ENCODE measurements at regions not wholly inside any gene's neighbourhood (a gene's known extent, or its start where the extent isn't known, plus 50 kb on each side); places are given as distances from the start of the nearest gene placed in this dataset.
"Not testable (repeated sequence)": the region's sequence is repeated elsewhere in the genome, so short reads cannot be mapped to it uniquely, and the experiment has no call there.

DNA sequence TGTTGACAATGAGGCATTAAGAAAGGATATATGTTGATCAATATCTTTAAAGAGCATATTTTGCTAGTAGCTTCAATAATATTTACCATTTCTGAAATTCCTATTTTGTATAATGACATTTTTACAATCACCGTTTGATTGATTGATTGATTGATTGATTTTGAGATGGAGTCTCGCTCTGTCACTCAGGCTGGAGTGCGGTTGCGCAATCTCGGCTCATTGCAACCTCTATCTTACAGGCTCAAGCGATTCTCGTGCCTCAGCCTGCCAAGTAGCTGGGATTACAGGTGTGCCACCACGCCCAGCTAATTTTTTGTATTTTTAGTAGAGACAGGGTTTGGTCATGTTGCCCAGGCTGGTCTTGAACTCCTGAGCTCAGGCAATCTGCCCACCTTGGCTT is 150.9 kb upstream of the TEX13D start:
- not testable (repeated sequence) for DNase-seq (ENCODE audit: low read depth in 6 of 9, low spot score in 9 of 9); H3K36me3 ChIP-seq (ENCODE audit: control insufficient read depth in 2 of 2, insufficient read depth in 2 of 2, low read length in 1 of 2); H3K4me1 ChIP-seq (ENCODE audit: control insufficient read depth in 2 of 2, insufficient read depth in 2 of 2, low read length in 2 of 2); H3K9me3 ChIP-seq (ENCODE audit: control insufficient read depth in 2 of 2, insufficient read depth in 1 of 2, low read length in 1 of 2); H3K27me3 ChIP-seq (ENCODE audit: control insufficient read depth in 2 of 2, insufficient read depth in 1 of 2, low read length in 1 of 2); H3K27ac ChIP-seq (ENCODE audit: low read depth in 1 of 2, low read length in 1 of 2); H3K4me3 ChIP-seq (ENCODE audit: low read length in 2 of 2)
- whole genome bisulfite sequencing = 85% methylated on average over 8 of the region's 8 CpGs

DNA sequence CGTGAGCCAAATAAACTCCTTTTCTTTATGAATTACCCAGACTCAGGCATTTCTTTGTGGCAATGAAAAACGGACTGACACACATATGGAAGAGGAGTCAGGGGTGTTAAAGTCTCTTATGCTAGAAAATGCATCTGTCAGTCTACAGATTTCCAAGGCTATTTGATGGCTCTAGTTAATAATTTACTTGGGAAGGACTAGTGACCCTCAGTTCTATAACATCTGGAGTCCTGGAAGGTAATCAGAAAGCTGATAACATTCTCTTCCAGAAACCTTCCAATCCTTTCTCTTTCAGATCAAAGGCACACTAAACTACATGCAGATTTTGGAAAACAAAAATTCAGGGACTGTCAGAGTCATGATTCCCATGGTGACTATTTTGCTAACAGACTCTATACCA is 142.0 kb upstream of the TEX13D start:
- 100% methylated on average over 2 of the region's 2 CpGs for WGBS
- H3K9me3 ChIP-seq (ENCODE audit: control insufficient read depth in 2 of 2, insufficient read depth in 1 of 2, low read length in 1 of 2) = no peaks in the 10 kb centered on the region
- no peaks in the 10 kb centered on the region for H3K27me3 ChIP-seq (ENCODE audit: control insufficient read depth in 2 of 2, insufficient read depth in 1 of 2, low read length in 1 of 2)
- H3K27ac ChIP-seq (ENCODE audit: low read depth in 1 of 2, low read length in 1 of 2) = no peak overlapping the region
- no peak for DNase-seq (ENCODE audit: low read depth in 6 of 9, low spot score in 9 of 9)
- H3K36me3 ChIP-seq (ENCODE audit: control insufficient read depth in 2 of 2, insufficient read depth in 2 of 2, low read length in 1 of 2) = no peaks in the 10 kb centered on the region
- H3K4me3 ChIP-seq (ENCODE audit: low read length in 2 of 2) = no peak overlapping the region
- no peaks in the 10 kb centered on the region for H3K4me1 ChIP-seq (ENCODE audit: control insufficient read depth in 2 of 2, insufficient read depth in 2 of 2, low read length in 2 of 2)

DNA sequence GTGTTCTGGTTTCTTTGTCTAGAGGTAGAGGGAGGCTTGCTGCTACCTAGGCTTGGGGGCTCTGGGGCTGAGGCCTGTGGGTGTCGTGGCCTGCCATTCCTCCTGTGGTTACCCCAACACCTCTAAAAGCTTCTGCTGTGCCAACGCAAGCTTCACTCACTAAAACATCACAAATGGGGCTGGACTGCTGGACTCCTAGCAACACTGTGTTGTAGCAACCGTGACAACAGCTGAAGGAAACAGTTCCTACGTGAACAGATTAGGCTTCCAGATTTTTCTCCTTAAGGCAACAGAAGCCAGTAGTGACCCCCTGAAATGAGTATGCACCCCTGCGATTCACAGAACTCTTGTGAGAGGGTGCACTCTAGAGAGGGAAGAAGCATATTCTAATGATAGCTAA is 138.3 kb upstream of the TEX13D start:
- no peak overlapping the region for H3K4me3 ChIP-seq (ENCODE audit: low read length in 2 of 2)
- no peaks in the 10 kb centered on the region for H3K36me3 ChIP-seq (ENCODE audit: control insufficient read depth in 2 of 2, insufficient read depth in 2 of 2, low read length in 1 of 2)
- WGBS = 67% methylated on average over 5 of the region's 5 CpGs
- no peaks in the 10 kb centered on the region for H3K27me3 ChIP-seq (ENCODE audit: control insufficient read depth in 2 of 2, insufficient read depth in 1 of 2, low read length in 1 of 2)
- no peak overlapping the region for H3K27ac ChIP-seq (ENCODE audit: low read depth in 1 of 2, low read length in 1 of 2)
- no peaks in the 10 kb centered on the region for H3K4me1 ChIP-seq (ENCODE audit: control insufficient read depth in 2 of 2, insufficient read depth in 2 of 2, low read length in 2 of 2)
- DNase-seq (ENCODE audit: low read depth in 6 of 9, low spot score in 9 of 9) = no peak
- no peaks in the 10 kb centered on the region for H3K9me3 ChIP-seq (ENCODE audit: control insufficient read depth in 2 of 2, insufficient read depth in 1 of 2, low read length in 1 of 2)

DNA sequence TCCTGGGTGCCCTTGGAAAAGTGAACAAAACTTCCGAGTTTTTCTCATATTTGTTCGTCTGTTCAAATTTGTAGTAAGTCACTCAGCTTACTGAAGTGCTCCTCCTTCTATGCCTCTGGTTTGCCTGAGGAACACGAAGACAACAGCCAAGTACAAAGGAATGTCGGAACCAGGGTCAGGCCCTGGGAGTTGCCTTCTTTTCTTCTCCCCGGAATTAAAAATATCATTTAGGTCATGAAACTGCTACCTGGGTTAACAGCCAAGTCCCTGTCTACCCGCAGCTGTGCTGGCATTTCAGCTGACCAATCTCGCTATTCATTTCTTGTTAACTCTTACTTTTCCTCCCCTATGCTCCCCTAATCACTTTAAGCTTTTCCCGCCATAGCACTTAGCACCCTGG is 137.6 kb upstream of the TEX13D start:
- WGBS = 94% methylated on average over 8 of the region's 8 CpGs
- no peak overlapping the region for H3K27ac ChIP-seq (ENCODE audit: low read depth in 1 of 2, low read length in 1 of 2)
- no peak overlapping the region for H3K4me3 ChIP-seq (ENCODE audit: low read length in 2 of 2)
- DNase-seq (ENCODE audit: low read depth in 6 of 9, low spot score in 9 of 9) = no peak
- no peaks in the 10 kb centered on the region for H3K4me1 ChIP-seq (ENCODE audit: control insufficient read depth in 2 of 2, insufficient read depth in 2 of 2, low read length in 2 of 2)
- H3K9me3 ChIP-seq (ENCODE audit: control insufficient read depth in 2 of 2, insufficient read depth in 1 of 2, low read length in 1 of 2) = no peaks in the 10 kb centered on the region
- no peaks in the 10 kb centered on the region for H3K36me3 ChIP-seq (ENCODE audit: control insufficient read depth in 2 of 2, insufficient read depth in 2 of 2, low read length in 1 of 2)
- H3K27me3 ChIP-seq (ENCODE audit: control insufficient read depth in 2 of 2, insufficient read depth in 1 of 2, low read length in 1 of 2) = no peaks in the 10 kb centered on the region

DNA sequence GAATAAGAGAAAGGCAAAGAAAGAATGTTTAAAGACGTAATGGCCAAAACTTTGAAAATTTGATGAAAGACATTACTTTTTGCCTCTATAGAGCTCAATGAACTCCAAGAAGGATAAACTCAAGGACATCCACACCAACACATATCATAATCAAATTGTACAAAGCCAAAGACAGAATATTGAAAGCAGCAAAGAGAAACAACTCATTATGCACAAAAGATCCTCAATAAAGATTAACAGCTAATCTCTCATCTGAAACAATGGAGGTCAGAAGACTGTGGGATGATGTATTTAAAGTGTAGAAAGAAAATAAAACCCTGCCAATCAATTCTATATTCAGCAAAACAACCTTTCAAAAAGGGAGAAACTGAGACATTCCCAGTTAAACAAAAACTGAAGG is 129.1 kb upstream of the TEX13D start:
- Histone ChIP-seq H3K27me3 (ENCODE audit: control insufficient read depth in 2 of 2, insufficient read depth in 1 of 2, low read length in 1 of 2) (no peaks in the 10 kb centered on the region), H3K4me1 (ENCODE audit: control insufficient read depth in 2 of 2, insufficient read depth in 2 of 2, low read length in 2 of 2) (peaks cover 0 to 3% of the 10 kb centered on the region in 2 donors), H3K36me3 (ENCODE audit: control insufficient read depth in 2 of 2, insufficient read depth in 2 of 2, low read length in 1 of 2) (no peaks in the 10 kb centered on the region), H3K4me3 (ENCODE audit: low read length in 2 of 2) (no peak overlapping the region), H3K27ac (ENCODE audit: low read depth in 1 of 2, low read length in 1 of 2) (no peak overlapping the region), H3K9me3 (ENCODE audit: control insufficient read depth in 2 of 2, insufficient read depth in 1 of 2, low read length in 1 of 2) (no peaks in the 10 kb centered on the region)
- 97% methylated on average over 1 of the region's 1 CpG for WGBS
- DNase-seq (ENCODE audit: low read depth in 6 of 9, low spot score in 9 of 9) = no peak

DNA sequence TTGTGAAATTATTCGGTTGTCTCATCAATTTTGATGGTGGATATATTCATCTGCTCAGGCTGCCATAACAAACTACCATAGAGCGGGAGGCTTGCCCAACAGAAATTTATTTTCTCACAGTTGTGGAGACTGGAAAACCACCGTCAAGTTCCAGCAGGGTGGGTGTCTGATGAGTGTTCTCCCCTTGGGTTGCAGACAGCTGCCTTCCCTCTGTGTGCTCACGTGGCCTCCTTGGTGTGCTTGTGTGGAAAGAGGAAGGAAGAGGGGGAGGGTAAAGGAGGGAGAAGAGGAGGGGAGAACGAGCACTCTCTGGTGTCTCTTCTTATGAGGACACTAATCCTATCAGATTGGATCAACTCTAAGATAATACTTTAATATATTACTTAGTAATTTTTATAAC is 123.8 kb upstream of the TEX13D start:
- 6% methylated on average over 5 of the region's 5 CpGs for whole genome bisulfite sequencing

DNA sequence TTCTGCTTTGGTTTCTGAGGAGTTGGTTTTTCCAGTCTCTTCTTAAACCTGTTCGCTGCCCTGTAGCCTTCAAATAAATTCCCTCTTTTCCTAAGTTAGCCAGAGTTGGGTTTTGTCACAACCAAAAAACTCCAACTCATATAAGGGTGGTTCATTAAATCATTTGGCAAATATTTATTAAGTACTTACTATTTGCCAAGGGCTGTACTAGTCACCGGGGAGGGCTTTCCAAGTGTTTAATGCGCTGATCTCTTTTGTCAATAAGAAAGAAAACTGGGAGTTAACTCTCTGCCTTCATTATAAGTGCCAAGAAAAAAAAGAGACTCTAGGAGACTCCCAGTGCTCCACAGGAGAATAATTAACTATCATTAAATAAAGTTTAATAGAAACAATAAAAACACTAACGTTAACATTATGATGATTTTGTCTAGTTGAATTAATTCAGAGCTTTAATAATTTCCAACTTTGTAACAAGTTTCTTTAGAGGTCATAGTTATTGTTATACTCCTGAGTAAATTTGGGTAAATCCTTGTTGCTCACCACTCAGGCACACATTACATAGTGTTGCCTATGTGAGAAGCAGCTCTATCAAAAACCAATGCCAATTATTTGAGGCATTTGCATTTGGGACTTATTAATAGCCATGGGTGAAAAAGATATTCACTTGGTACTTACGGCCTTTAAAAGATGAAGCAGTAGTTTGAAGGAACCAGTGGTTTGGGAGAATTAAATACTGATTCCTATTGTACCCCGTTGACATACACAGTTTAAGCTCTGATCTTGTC is 122.5 kb upstream of the TEX13D start:
- peaks cover 13 to 30% of the 10 kb centered on the region in 2 donors for H3K4me1 ChIP-seq (ENCODE audit: control insufficient read depth in 2 of 2, insufficient read depth in 2 of 2, low read length in 2 of 2)
- peak overlapping the region in 1 of 2 donors; percentile 73 for H3K27ac ChIP-seq (ENCODE audit: low read depth in 1 of 2, low read length in 1 of 2)
- H3K36me3 ChIP-seq (ENCODE audit: control insufficient read depth in 2 of 2, insufficient read depth in 2 of 2, low read length in 1 of 2) = no peaks in the 10 kb centered on the region
- no peaks in the 10 kb centered on the region for H3K9me3 ChIP-seq (ENCODE audit: control insufficient read depth in 2 of 2, insufficient read depth in 1 of 2, low read length in 1 of 2)
- H3K4me3 ChIP-seq (ENCODE audit: low read length in 2 of 2) = no peak overlapping the region
- DNase-seq (ENCODE audit: low read depth in 6 of 9, low spot score in 9 of 9) = no peak
- H3K27me3 ChIP-seq (ENCODE audit: control insufficient read depth in 2 of 2, insufficient read depth in 1 of 2, low read length in 1 of 2) = no peaks in the 10 kb centered on the region
- 96% methylated on average over 6 of the region's 6 CpGs for WGBS

More for the DNA sequence above, 123.8 kb upstream of the TEX13D start:
- peak in 2 of 9 donors; percentile 49 to 64 for DNase-seq (ENCODE audit: low read depth in 6 of 9, low spot score in 9 of 9)
- no peaks in the 10 kb centered on the region for H3K9me3 ChIP-seq (ENCODE audit: control insufficient read depth in 2 of 2, insufficient read depth in 1 of 2, low read length in 1 of 2)
- H3K27ac ChIP-seq (ENCODE audit: low read depth in 1 of 2, low read length in 1 of 2) = peak overlapping the region in 1 of 2 donors; percentile 52
- H3K27me3 ChIP-seq (ENCODE audit: control insufficient read depth in 2 of 2, insufficient read depth in 1 of 2, low read length in 1 of 2) = no peaks in the 10 kb centered on the region
- no peaks in the 10 kb centered on the region for H3K36me3 ChIP-seq (ENCODE audit: control insufficient read depth in 2 of 2, insufficient read depth in 2 of 2, low read length in 1 of 2)
- H3K4me3 ChIP-seq (ENCODE audit: low read length in 2 of 2) = no peak overlapping the region
- peaks cover 8 to 21% of the 10 kb centered on the region in 2 donors for H3K4me1 ChIP-seq (ENCODE audit: control insufficient read depth in 2 of 2, insufficient read depth in 2 of 2, low read length in 2 of 2)

DNA sequence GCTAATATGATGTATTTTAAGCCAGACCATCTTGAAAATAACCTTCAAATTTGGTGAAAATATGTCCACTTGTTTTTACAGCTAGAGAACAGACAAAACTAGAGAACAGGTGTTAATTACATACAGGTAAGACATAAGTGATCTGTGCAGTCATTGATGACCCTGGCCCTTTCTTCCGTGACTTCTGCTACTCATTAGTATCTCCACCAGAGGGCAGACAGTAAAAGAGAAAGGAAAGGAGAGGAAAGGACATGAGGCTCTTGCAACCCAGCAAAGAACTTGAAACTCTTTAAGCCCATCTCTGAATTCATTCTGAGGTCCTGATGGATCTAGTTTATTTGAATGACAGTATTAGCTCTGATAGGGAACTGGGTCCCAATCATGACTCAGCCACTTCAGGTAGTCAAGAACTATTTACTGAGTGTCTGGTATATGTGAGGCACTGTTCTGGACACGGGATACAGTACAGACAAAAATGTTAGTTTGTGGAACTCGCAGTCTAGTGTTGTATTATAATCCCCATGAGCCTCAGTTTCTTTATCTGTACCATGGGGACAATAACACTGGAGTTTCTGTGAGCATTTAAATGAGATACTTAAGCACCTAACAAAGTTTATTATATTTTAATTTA is 121.0 kb upstream of the TEX13D start:
- H3K27ac ChIP-seq (ENCODE audit: low read depth in 1 of 2, low read length in 1 of 2) = peak overlapping the region in 1 of 2 donors; percentile 73
- WGBS = 62% methylated on average over 3 of the region's 3 CpGs
- H3K36me3 ChIP-seq (ENCODE audit: control insufficient read depth in 2 of 2, insufficient read depth in 2 of 2, low read length in 1 of 2) = no peaks in the 10 kb centered on the region
- H3K4me1 ChIP-seq (ENCODE audit: control insufficient read depth in 2 of 2, insufficient read depth in 2 of 2, low read length in 2 of 2) = peaks cover 20 to 45% of the 10 kb centered on the region in 2 donors
- H3K27me3 ChIP-seq (ENCODE audit: control insufficient read depth in 2 of 2, insufficient read depth in 1 of 2, low read length in 1 of 2) = no peaks in the 10 kb centered on the region
- peak in 3 of 9 donors; percentile 38 to 85 (median 52) for DNase-seq (ENCODE audit: low read depth in 6 of 9, low spot score in 9 of 9)
- no peaks in the 10 kb centered on the region for H3K9me3 ChIP-seq (ENCODE audit: control insufficient read depth in 2 of 2, insufficient read depth in 1 of 2, low read length in 1 of 2)
- H3K4me3 ChIP-seq (ENCODE audit: low read length in 2 of 2) = peak overlapping the region; percentile 25 to 38

DNA sequence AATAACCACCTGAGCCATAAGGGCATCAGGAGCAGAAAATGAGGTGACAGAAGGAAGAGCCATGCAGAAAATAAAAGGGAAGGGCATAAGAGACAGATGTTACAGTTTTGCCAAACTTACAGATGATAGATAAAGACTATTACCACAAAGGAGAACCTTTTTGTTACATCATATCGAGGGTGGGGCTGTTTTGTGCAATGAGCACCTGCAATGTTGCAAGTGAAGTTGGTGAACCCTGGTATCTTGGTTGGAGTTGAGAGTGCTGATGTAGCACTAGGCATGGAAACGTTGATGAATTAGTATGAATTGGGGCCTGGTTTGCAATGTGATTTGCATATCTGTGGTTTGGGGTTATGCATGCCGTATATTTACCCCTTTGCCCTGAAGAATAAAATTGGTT is 119.8 kb upstream of the TEX13D start:
- H3K27ac ChIP-seq (ENCODE audit: low read depth in 1 of 2, low read length in 1 of 2) = peak overlapping the region; percentile 71 to 81
- DNase-seq (ENCODE audit: low read depth in 6 of 9, low spot score in 9 of 9) = peak in 3 of 9 donors; percentile 58 to 84 (median 64)
- H3K36me3 ChIP-seq (ENCODE audit: control insufficient read depth in 2 of 2, insufficient read depth in 2 of 2, low read length in 1 of 2) = no peaks in the 10 kb centered on the region
- peak overlapping the region; percentile 14 to 39 for H3K4me3 ChIP-seq (ENCODE audit: low read length in 2 of 2)
- no peaks in the 10 kb centered on the region for H3K9me3 ChIP-seq (ENCODE audit: control insufficient read depth in 2 of 2, insufficient read depth in 1 of 2, low read length in 1 of 2)
- 5% methylated on average over 3 of the region's 3 CpGs for WGBS
- H3K27me3 ChIP-seq (ENCODE audit: control insufficient read depth in 2 of 2, insufficient read depth in 1 of 2, low read length in 1 of 2) = no peaks in the 10 kb centered on the region
- peaks cover 28 to 56% of the 10 kb centered on the region in 2 donors for H3K4me1 ChIP-seq (ENCODE audit: control insufficient read depth in 2 of 2, insufficient read depth in 2 of 2, low read length in 2 of 2)
